ENCODE measurements at regions not wholly inside any gene's neighbourhood (a gene's known extent, or its start where the extent isn't known, plus 50 kb on each side); places are given as distances from the start of the nearest gene placed in this dataset.

- no peak for DNase-seq
Measured at GRCh38 chr3:88586121-88586640, 436.4 kb downstream of the C3orf38 start.

- DNase-seq, result no peak
Measured at GRCh38 chr3:88589138-88589537, 439.4 kb downstream of the C3orf38 start.

GRCh38 chr3:88595026-88595425, 445.3 kb downstream of the C3orf38 start:
- no peak for DNase-seq

GRCh38 chr3:88596451-88596850, 446.7 kb downstream of the C3orf38 start:
- DNase-seq, result no peak

GRCh38 chr3:88610820-88611219, 461.1 kb downstream of the C3orf38 start:
- no peak for DNase-seq

- no peak for DNase-seq
Measured at GRCh38 chr3:88611826-88612326, 462.1 kb downstream of the C3orf38 start.

GRCh38 chr3:88616413-88616812, 466.7 kb downstream of the C3orf38 start:
- DNase-seq, result no peak

- no peak for DNase-seq
Measured at GRCh38 chr3:88617283-88617682, 467.5 kb downstream of the C3orf38 start.

GRCh38 chr3:88618021-88618645, 468.4 kb downstream of the C3orf38 start:
- no peak for DNase-seq

GRCh38 chr3:88621586-88621985, 471.8 kb downstream of the C3orf38 start:
- no peak for DNase-seq

- DNase-seq, result no peak
Measured at GRCh38 chr3:88623709-88624108, 473.9 kb downstream of the C3orf38 start.

GRCh38 chr3:88626456-88627120, 476.8 kb downstream of the C3orf38 start:
- DNase-seq, result no peak

GRCh38 chr3:88628901-88629300, 478.5 kb upstream of the EPHA3 start:
- DNase-seq, result no peak

- DNase-seq, result no peak
Measured at GRCh38 chr3:88632226-88632625, 475.2 kb upstream of the EPHA3 start.

- no peak for DNase-seq
Measured at GRCh38 chr3:88640581-88640980, 466.8 kb upstream of the EPHA3 start.

GRCh38 chr3:88641033-88641604, 466.3 kb upstream of the EPHA3 start:
- no peak for DNase-seq

GRCh38 chr3:88657459-88657858, 450.0 kb upstream of the EPHA3 start:
- DNase-seq, result no peak

- DNase-seq, result no peak
Measured at GRCh38 chr3:88661433-88661824, 446.0 kb upstream of the EPHA3 start.

- DNase-seq, result no peak
Measured at GRCh38 chr3:88668180-88668579, 439.2 kb upstream of the EPHA3 start.

- DNase-seq, result no peak
Measured at GRCh38 chr3:88671573-88671972, 435.8 kb upstream of the EPHA3 start.

- no peak for DNase-seq
Measured at GRCh38 chr3:88677298-88677697, 430.1 kb upstream of the EPHA3 start.

GRCh38 chr3:88678747-88679146, 428.7 kb upstream of the EPHA3 start:
- DNase-seq, result no peak

GRCh38 chr3:88690287-88690686, 417.1 kb upstream of the EPHA3 start:
- no peak for DNase-seq

GRCh38 chr3:88691081-88691480, 416.3 kb upstream of the EPHA3 start:
- DNase-seq, result no peak
